Parathyroid adenoma (tissue), 2 donors: ENCODE measurements at regions not wholly inside any gene's neighbourhood (a gene's known extent, or its start where the extent isn't known, plus 50 kb on each side); places are given as distances from the start of the nearest gene placed in this dataset.

ENCODE experiments used
- H2AFZ ChIP-seq: fragments of 300-600 bp; sonication (generic); one replicate; pipeline ENCODE4 v1.7.0; 2017; ENCODE audit warnings: antibody characterized with exemption, mild to moderate bottlenecking
- H3K27ac ChIP-seq: fragments of 300-600 bp; sonication (generic); one replicate; pipeline ENCODE4 v1.7.0; 2017
- H3K27me3 ChIP-seq: fragments of 300-600 bp; sonication (generic); one replicate; pipeline ENCODE4 v1.7.0; 2017; ENCODE audit warnings: low read length; ENCODE audit not compliant: control insufficient read depth, insufficient read depth
- H3K36me3 ChIP-seq: fragments of 300-600 bp; sonication (generic); one replicate; pipeline ENCODE4 v1.7.0; 2017; ENCODE audit warnings: low read length; ENCODE audit not compliant: control insufficient read depth, insufficient read depth
- H3K4me1 ChIP-seq: fragments of 300-600 bp; sonication (generic); one replicate; pipeline ENCODE4 v1.7.0; 2017; ENCODE audit warnings: control low read depth
- H3K4me2 ChIP-seq: fragments of 300-600 bp; sonication (generic); one replicate; pipeline ENCODE4 v1.7.0; 2017; ENCODE audit warnings: low read length
- H3K4me3 ChIP-seq: fragments of 300-600 bp; sonication (generic); one replicate; pipeline ENCODE4 v1.7.0; 2017; ENCODE audit warnings: low read depth, low read length
- H3K79me2 ChIP-seq: fragments of 300-600 bp; sonication (generic); one replicate; pipeline ENCODE4 v1.7.0; 2017; ENCODE audit warnings: control low read depth
- H3K9ac ChIP-seq: fragments of 300-600 bp; sonication (generic); one replicate; pipeline ENCODE4 v1.7.0; 2017; ENCODE audit warnings: mild to moderate bottlenecking
- H3K9me3 ChIP-seq: fragments of 300-600 bp; sonication (generic); one replicate; pipeline ENCODE4 v1.7.0; 2017; ENCODE audit warnings: low read length; ENCODE audit not compliant: control insufficient read depth
- CTCF ChIP-seq: fragments of 300-600 bp; sonication (generic); IDR thresholded peaks from one replicate; pipeline ENCODE4 v1.7.0; 2017; ENCODE audit warnings: antibody characterized with exemption, mild to moderate bottlenecking
- donor health status: primary hyperparathyroidism.

GRCh38 chr5:152638996-152639552, 234.0 kb upstream of the NMUR2 start:
- H2AFZ ChIP-seq = no peak overlapping the region
- H3K27ac ChIP-seq = no peak overlapping the region
- H3K36me3 ChIP-seq = no peaks in the 10 kb centered on the region
- H3K27me3 ChIP-seq = no peaks in the 10 kb centered on the region
- H3K9me3 ChIP-seq = no peaks in the 10 kb centered on the region
- TF ChIP-seq CTCF = no peak
- H3K9ac ChIP-seq = no peak overlapping the region
- H3K4me1 ChIP-seq = no peaks in the 10 kb centered on the region
- no peaks in the 10 kb centered on the region for H3K79me2 ChIP-seq
- H3K4me3 ChIP-seq = no peak overlapping the region
- H3K4me2 ChIP-seq = no peak overlapping the region

GRCh38 chr5:152641970-152642805, 237.1 kb upstream of the NMUR2 start:
- H3K4me3 ChIP-seq = no peak overlapping the region
- no peaks in the 10 kb centered on the region for H3K27me3 ChIP-seq
- no peaks in the 10 kb centered on the region for H3K4me1 ChIP-seq
- no peak overlapping the region for H3K27ac ChIP-seq
- no peak overlapping the region for H3K4me2 ChIP-seq
- no peak for TF ChIP-seq CTCF
- no peak overlapping the region for H3K9ac ChIP-seq
- no peaks in the 10 kb centered on the region for H3K79me2 ChIP-seq
- H3K36me3 ChIP-seq = no peaks in the 10 kb centered on the region
- H2AFZ ChIP-seq = no peak overlapping the region
- no peaks in the 10 kb centered on the region for H3K9me3 ChIP-seq

- no peak overlapping the region for H3K4me3 ChIP-seq
- no peaks in the 10 kb centered on the region for H3K9me3 ChIP-seq
- no peaks in the 10 kb centered on the region for H3K79me2 ChIP-seq
- no peaks in the 10 kb centered on the region for H3K36me3 ChIP-seq
- H3K9ac ChIP-seq = no peak overlapping the region
- no peak overlapping the region for H2AFZ ChIP-seq
- TF ChIP-seq CTCF = no peak
- no peak overlapping the region for H3K4me2 ChIP-seq
- no peaks in the 10 kb centered on the region for H3K27me3 ChIP-seq
- no peaks in the 10 kb centered on the region for H3K4me1 ChIP-seq
- no peak overlapping the region for H3K27ac ChIP-seq
Observed at GRCh38 chr5:152642880-152643279, 237.8 kb upstream of the NMUR2 start.

DNA sequence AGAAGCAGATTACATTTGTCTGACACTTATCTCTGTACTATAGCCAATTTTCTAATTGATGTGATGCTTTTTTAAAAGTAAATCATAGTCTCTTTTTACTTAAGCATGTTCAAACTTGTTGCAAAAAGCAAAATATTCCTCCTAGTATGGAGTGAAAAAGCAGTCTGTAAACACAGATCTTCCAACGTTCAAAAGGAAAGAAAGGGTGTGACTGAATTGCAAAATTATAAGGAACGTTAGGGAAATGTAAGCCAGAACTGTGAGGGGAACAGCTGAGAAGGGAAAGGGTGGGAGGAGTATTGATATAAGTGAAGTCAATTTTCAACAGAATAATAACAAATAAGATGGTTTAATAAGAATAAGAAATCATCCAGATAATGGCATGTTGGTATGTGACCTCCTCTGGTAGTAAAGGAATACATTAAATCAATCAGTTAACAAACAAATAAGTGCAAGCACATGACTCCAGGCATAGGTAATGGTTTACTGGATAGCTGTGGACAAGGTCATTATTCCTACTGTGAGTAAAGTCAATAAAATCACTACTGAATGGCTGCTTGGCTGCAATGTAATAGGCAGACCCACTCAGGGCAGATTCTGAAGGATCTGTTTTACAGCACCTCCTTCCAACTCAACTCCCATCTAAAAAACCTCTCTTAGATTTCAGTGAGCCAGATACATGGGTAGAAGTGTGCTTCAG, 239.1 kb upstream of the NMUR2 start:
- H3K4me3 ChIP-seq = no peak overlapping the region
- no peak overlapping the region for H3K4me2 ChIP-seq
- H3K9ac ChIP-seq = no peak overlapping the region
- H3K36me3 ChIP-seq = no peaks in the 10 kb centered on the region
- no peak for TF ChIP-seq CTCF
- no peaks in the 10 kb centered on the region for H3K79me2 ChIP-seq
- no peak overlapping the region for H2AFZ ChIP-seq
- H3K9me3 ChIP-seq = no peaks in the 10 kb centered on the region
- no peak overlapping the region for H3K27ac ChIP-seq
- no peaks in the 10 kb centered on the region for H3K27me3 ChIP-seq
- H3K4me1 ChIP-seq = no peaks in the 10 kb centered on the region
